ENCODE measurements at regions not wholly inside any gene's neighbourhood (a gene's known extent, or its start where the extent isn't known, plus 50 kb on each side); places are given as distances from the start of the nearest gene placed in this dataset.

DNA sequence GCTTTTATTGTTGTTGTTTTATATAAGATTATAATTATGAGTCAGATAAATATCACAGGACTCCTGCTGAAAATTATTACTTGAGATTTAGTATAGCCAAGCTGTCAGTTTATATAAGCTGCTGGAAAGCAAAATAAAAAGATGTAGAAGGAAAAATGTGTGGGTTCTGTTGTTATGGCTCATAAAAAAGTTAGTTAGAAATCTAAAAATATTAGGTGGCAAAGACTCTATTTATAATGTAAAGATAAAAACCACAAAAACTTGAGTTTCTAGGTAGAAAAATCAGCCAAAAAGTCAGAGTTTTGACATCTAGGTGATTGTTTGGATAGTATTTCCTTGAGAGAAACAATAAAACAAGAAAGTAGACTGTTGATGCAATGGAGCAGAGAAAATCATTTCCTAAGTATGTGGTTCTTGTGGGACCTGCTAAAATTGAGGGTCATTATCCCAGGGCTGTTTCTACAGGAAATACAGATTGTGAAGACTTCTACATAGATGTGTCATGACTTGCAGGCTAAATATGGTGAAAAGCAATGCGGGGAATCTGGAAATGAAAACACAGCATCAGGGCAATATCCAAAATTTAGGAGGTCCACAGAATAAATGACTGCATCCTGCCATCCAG, 1109.6 kb upstream of the CADM2 start:
- intact Hi-C loops (cut with DNase I): no loop called here
- Histone ChIP-seq H3K9me3 (no peaks in the 10 kb centered on the region), H3K4me3 (no peak overlapping the region), H3K36me3 (no peaks in the 10 kb centered on the region), H3K27me3 (replicated peaks; ENCODE audit: insufficient read depth) (no peaks in the 10 kb centered on the region), H3K27ac (no peak overlapping the region), H3K4me1 (replicated peaks) (no peaks in the 10 kb centered on the region)
- no peak for TF ChIP-seq POLR2AphosphoS5 (IDR thresholded peaks at IDR 0.05)
- TF ChIP-seq, protein P1, sequence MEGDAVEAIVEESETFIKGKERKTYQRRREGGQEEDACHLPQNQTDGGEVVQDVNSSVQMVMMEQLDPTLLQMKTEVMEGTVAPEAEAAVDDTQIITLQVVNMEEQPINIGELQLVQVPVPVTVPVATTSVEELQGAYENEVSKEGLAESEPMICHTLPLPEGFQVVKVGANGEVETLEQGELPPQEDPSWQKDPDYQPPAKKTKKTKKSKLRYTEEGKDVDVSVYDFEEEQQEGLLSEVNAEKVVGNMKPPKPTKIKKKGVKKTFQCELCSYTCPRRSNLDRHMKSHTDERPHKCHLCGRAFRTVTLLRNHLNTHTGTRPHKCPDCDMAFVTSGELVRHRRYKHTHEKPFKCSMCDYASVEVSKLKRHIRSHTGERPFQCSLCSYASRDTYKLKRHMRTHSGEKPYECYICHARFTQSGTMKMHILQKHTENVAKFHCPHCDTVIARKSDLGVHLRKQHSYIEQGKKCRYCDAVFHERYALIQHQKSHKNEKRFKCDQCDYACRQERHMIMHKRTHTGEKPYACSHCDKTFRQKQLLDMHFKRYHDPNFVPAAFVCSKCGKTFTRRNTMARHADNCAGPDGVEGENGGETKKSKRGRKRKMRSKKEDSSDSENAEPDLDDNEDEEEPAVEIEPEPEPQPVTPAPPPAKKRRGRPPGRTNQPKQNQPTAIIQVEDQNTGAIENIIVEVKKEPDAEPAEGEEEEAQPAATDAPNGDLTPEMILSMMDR (IDR thresholded peaks at IDR 0.05): no peak
- no peak for DNase-seq (ENCODE audit: low spot score)
- WGBS: 67% methylated on average over 1 of the region's 1 CpG

DNA sequence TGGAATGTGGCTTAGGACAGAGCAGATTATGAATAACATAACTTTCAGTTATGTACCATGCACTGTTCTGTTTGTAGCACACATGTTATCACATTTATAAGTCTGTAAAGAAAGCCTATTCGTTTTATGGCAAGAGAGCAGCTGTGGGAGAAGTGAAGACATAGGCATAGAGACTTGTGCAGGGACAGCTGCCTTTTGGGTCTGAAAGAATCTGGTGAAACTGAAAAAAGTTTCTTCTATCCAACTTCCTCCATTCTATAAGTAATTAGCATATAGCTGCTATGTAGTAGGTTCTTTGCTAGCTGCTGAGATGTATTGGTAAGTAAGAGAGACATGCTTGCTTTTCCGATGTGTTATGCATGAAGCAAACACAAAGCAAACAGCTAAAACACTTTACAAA, 1095.4 kb upstream of the CADM2 start:
- no peak for TF ChIP-seq POLR2AphosphoS5 (IDR thresholded peaks at IDR 0.05)
- TF ChIP-seq POLR2A (IDR thresholded peaks at IDR 0.05): no peak
- TF ChIP-seq, protein P1 (IDR thresholded peaks at IDR 0.05): no peak
- no peak overlapping the region for H3K27ac ChIP-seq
- H3K4me3 ChIP-seq: no peak overlapping the region
- DNase-seq (ENCODE audit: low spot score): no peak
- H3K27me3 ChIP-seq (replicated peaks; ENCODE audit: insufficient read depth): no peaks in the 10 kb centered on the region
- H3K4me1 ChIP-seq (replicated peaks): no peaks in the 10 kb centered on the region
- intact Hi-C loops (cut with DNase I): no loop called here
- WGBS: 69% methylated on average over 2 of the region's 2 CpGs
- no peaks in the 10 kb centered on the region for H3K36me3 ChIP-seq
- H3K9me3 ChIP-seq: no peaks in the 10 kb centered on the region

- Histone ChIP-seq H3K9me3 (no peaks in the 10 kb centered on the region), H3K36me3 (no peaks in the 10 kb centered on the region), H3K4me1 (replicated peaks) (no peaks in the 10 kb centered on the region), H3K27me3 (replicated peaks; ENCODE audit: insufficient read depth) (no peaks in the 10 kb centered on the region), H3K27ac (no peak overlapping the region), H3K4me3 (no peak overlapping the region)
- TF ChIP-seq POLR2AphosphoS5 (IDR thresholded peaks at IDR 0.05): no peak
- TF ChIP-seq, protein P1 (IDR thresholded peaks at IDR 0.05): no peak
- no peak for TF ChIP-seq POLR2A (IDR thresholded peaks at IDR 0.05)
- no peak for DNase-seq (ENCODE audit: low spot score)
- WGBS: 88% methylated on average over 2 of the region's 2 CpGs
- intact Hi-C loops (cut with DNase I): no loop called here
Observed at GRCh38 chr3:83868909-83869567, 1089.8 kb upstream of the CADM2 start.

DNA sequence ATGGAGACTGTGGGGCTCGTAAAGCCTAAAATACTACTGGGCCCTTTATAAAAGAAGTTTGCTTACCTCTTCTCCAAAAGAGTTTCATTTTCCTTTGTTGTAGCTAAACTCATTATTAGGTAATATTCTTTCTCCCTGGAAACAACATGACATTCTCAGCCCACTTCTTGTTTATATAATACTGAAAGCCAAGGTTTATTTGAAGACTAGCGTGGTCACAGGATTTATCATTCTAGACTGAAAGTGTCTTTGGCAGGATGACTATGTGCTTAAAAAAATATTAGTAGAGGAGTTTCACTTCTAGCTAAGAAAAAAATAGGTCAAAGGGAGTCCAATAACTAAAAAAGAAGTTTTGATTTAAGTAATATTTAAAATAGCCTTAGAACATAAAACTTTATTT, 1085.2 kb upstream of the CADM2 start:
- no peak for TF ChIP-seq POLR2AphosphoS5 (IDR thresholded peaks at IDR 0.05)
- TF ChIP-seq, protein P1 (IDR thresholded peaks at IDR 0.05): no peak
- no peak for TF ChIP-seq POLR2A (IDR thresholded peaks at IDR 0.05)
- intact Hi-C loops (cut with DNase I): no loop called here
- Histone ChIP-seq H3K36me3 (no peaks in the 10 kb centered on the region), H3K9me3 (no peaks in the 10 kb centered on the region), H3K4me3 (no peak overlapping the region), H3K27ac (no peak overlapping the region), H3K27me3 (replicated peaks; ENCODE audit: insufficient read depth) (no peaks in the 10 kb centered on the region), H3K4me1 (replicated peaks) (no peaks in the 10 kb centered on the region)
- WGBS: 40% methylated on average over 2 of the region's 2 CpGs
- DNase-seq (ENCODE audit: low spot score): no peak

GRCh38 chr3:83877910-83878309, 1080.9 kb upstream of the CADM2 start:
- intact Hi-C loops (cut with DNase I): no loop called here
- Histone ChIP-seq H3K4me1 (replicated peaks) (no peaks in the 10 kb centered on the region), H3K27ac (no peak overlapping the region), H3K36me3 (no peaks in the 10 kb centered on the region), H3K9me3 (no peaks in the 10 kb centered on the region), H3K4me3 (no peak overlapping the region), H3K27me3 (replicated peaks; ENCODE audit: insufficient read depth) (no peaks in the 10 kb centered on the region)
- TF ChIP-seq POLR2A (IDR thresholded peaks at IDR 0.05) (no peak), POLR2AphosphoS5 (IDR thresholded peaks at IDR 0.05) (no peak)
- TF ChIP-seq, protein P1 (IDR thresholded peaks at IDR 0.05): no peak
- 75% methylated on average over 3 of the region's 3 CpGs for WGBS
- DNase-seq (ENCODE audit: low spot score): no peak

All from prostate gland (tissue), 2 donors.